ENCODE measurements at regions not wholly inside any gene's neighbourhood (a gene's known extent, or its start where the extent isn't known, plus 50 kb on each side); places are given as distances from the start of the nearest gene placed in this dataset.

GRCh38 chr1:55420929-55421716 lies 206.0 kb upstream of the USP24 start:
- DNase-seq (ENCODE audit: low read depth in 2 of 2) = no peak

- DNase-seq (ENCODE audit: low read depth in 2 of 2) = no peak
Measured at GRCh38 chr1:55420026-55420425, 204.9 kb upstream of the USP24 start.

DNA sequence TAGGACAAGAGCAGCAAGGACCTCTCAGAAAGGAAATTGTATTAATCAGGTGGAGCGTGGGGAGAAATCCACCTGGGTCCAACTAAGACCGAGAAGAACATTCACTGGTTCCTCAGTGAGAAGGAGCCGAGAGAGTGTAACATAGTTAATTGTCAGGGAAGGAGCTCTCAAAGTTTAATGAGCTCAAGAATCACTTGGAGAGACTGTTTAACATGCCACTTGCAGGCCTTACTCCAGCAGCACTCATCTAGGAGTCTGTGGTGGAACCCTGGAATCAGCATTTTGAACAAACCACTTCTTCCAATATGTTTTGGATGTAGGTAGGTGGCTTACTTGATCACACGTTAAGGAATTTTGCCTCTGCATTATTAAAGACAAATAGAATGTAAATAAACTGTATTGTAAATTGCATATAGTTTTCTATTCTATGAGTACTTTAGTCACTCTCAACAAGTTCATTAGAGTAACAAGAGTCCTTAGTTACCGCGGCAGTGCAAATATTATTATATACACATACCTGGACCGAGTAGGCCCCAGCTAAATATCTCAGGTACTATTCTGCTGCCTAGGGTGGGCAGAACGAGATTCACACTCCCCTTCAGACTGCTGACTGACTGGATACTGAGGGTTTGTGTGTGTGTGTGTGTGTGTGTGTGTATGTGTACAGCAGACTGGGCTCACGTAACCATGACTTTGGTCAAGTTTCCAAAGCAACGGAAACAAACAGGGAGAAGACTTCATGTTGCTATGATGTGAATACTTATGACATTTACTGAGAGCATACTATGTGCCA lies 203.2 kb upstream of the USP24 start:
- DNase-seq (ENCODE audit: low read depth in 2 of 2) = no peak

DNA sequence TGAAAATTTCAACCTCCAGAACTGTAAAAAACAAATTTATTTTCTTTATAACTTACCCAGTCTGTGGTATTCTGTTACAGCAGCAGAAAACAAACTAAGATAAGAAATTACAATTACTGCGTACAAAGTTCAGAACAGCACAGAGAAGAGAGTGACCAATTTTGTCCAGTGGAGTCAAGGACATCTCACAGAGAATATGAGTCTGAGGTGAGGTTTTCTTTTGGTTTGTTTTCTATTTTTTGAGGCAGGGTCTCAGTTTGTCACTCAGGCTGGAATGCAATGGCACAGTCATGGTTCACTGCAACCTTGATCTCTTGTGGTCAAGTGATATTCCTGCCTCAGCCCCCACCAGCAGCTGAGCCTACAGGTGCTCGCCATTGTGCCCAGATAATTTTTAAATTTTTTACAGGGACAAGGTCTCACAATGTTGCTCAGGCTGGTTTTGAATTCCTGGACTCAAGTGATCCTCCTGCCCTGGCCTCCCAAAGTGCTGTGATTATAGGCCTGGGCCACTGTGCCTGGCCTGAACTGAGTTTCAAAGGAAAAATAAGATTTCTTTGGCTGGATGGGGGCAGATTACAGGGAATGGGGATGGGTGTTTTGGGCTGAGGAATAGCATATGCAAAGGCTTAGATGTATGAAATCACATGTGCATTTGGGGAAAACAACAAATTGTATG lies 201.1 kb upstream of the USP24 start:
- DNase-seq (ENCODE audit: low read depth in 2 of 2) = no peak

GRCh38 chr1:55413286-55413685 lies 198.1 kb upstream of the USP24 start:
- DNase-seq (ENCODE audit: low read depth in 2 of 2) = no peak

- DNase-seq (ENCODE audit: low read depth in 2 of 2) = no peak
Measured at GRCh38 chr1:55412060-55412459, 196.9 kb upstream of the USP24 start.

DNA sequence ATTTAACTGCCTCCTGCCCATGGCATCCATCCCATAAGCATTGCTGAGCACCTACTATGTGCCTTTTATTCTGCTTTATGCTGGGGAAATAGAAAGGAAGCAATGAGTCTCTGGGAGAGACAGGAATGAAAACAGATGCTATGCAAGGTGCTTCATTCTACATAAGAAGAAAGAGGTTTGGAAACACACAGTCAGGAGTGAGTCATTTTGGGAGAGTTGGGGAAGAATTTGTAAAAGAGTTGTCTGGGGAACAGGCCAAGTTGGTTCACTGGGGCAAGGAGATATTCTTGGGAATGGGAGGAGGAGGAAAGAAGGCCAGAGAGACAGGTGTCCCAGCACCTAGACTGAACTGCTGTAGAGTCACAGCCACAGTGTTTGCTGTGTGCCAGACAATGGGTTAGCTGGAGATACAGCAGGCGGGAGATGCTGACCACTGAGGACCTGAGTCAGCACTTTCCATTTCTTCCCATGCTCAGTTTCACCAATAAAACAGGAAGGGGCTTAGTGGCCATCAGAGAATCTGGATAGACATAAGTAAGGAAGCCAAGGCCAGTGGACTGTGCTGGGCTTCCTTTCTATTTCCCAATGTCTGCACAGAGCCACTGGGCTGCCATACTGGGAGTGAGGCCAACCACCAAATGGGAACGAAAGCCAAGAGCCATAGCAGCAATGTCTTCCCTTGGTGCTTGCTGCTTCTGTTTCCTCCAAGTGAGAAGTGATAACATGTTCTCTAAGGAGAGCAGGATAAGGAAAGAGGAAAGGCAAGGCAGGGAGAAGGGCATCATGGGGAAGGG lies 187.7 kb upstream of the USP24 start:
- no peak for DNase-seq (ENCODE audit: low read depth in 2 of 2)

GRCh38 chr1:55402142-55402541 lies 187.0 kb upstream of the USP24 start:
- no peak for DNase-seq (ENCODE audit: low read depth in 2 of 2)

- DNase-seq (ENCODE audit: low read depth in 2 of 2) = no peak
Measured at GRCh38 chr1:55400508-55400907, 185.3 kb upstream of the USP24 start.

DNA sequence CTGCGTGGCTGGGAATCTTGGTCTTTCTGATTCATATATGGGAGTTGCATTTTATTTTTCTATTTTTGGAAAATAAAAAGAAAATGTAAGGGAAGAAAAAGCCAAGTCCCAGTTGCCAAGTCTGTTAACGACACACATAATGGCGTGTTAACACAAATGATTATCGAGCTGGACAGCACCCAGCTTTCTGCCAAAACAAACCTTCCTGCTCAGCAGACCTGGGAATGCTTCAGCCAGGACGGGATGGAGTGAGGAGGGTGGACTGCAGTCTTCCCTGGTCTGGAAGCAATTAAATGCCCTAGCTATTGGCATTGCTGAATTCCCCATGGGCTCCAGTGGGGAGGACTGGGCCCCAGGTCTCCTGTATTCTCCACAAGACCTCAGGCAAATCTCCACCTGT lies 184.2 kb upstream of the USP24 start:
- no peak for DNase-seq (ENCODE audit: low read depth in 2 of 2)

DNA sequence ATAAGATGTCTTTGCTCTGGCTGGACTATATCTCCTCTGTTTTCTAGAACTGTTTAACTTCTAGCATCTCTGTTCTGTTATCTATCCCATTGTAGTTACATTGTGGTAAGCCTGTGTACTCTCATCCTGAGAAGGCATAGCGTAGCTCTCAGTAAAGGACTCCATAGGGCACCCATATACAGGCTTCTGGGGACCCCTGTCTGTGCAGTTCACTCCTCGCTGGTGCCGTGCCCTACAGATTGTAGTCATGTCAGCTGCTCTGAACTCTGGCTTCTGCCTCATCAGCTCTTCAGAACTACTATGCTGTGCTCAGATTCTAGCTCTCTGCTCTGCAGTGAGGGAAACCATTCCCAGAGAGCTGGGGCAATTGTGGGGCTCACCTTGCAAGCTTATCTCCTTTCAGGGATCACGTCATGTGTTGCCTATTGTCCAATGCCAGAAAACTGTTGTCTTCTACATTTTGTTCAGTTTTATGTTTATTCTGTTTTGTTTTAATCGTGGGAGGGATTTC lies 181.3 kb upstream of the USP24 start:
- DNase-seq (ENCODE audit: low read depth in 2 of 2) = no peak

GRCh38 chr1:55388960-55389359 lies 173.8 kb upstream of the USP24 start:
- DNase-seq (ENCODE audit: low read depth in 2 of 2) = no peak

DNA sequence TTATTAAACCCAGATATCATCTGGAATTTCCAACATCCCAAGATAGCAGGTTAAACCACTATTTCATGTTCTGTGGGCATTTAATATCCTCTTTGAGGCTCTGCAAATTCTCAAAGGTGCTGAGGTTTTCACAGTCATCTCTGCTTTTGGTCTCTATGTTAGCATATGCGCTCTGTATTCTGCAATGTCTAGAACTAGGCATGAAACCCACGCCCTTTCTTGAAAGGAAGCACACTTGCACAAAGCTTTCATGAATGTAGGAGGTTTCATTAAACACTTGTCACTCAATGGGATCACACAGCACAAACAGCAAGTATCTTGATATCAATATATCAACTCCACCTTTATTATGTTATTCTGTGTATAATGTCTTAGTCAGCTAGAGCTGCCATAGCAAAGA lies 172.0 kb upstream of the USP24 start:
- DNase-seq (ENCODE audit: low read depth in 2 of 2) = no peak

GRCh38 chr1:55386456-55386855 lies 171.3 kb upstream of the USP24 start:
- DNase-seq (ENCODE audit: low read depth in 2 of 2) = no peak

DNA sequence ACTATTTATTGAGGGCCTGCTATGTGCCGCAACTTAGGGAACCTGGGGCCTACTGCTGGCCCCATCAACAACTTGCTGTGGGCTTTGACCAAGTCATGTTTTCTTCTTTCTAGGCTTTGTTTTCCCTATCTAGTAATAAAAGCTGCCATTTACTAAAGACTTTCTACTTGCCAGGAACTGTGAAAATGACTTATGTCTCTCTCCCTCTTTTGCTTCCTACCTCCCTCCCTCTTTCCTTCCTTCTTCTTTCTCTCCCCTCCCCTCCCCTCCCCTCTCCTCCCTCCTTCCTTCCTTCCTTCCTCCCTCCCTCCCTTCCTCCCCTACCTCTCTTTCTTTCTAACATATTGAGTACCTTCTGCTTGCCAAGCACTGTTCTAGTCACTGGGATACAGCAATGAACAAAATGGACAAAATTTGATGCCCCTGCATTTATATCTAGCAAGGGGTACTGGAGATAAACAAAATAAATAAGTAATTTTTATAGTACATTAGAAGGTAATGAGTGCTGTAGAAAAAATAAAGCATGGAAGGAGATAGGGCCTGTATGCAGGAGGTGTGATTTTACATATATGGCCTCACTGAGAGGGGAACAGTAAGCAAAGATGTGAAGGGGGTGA lies 170.3 kb upstream of the USP24 start:
- DNase-seq (ENCODE audit: low read depth in 2 of 2) = no peak

DNA sequence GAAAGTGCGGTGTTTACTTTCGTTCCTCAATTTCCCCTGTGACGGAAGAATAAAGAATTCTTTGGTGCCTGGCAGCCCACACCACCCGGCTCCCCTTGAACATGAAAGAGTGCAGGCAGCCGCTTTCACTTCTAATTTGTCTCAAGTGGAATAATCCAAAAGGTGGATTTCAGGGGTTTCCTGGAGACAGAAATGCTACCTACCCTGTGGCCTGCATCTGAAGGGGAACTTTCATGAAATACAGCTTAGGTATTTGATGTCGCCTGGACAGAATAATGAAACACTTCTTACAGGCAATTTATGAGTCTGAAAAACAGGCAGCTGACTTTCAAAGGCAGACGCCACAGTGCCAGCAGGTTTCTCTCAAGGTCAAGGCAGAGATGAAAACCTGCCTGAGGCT lies 169.5 kb upstream of the USP24 start:
- DNase-seq (ENCODE audit: low read depth in 2 of 2) = no peak

GRCh38 chr1:55382806-55383305 lies 167.7 kb upstream of the USP24 start:
- no peak for DNase-seq (ENCODE audit: low read depth in 2 of 2)

GRCh38 chr1:55381983-55382382 lies 166.8 kb upstream of the USP24 start:
- DNase-seq (ENCODE audit: low read depth in 2 of 2) = no peak

DNA sequence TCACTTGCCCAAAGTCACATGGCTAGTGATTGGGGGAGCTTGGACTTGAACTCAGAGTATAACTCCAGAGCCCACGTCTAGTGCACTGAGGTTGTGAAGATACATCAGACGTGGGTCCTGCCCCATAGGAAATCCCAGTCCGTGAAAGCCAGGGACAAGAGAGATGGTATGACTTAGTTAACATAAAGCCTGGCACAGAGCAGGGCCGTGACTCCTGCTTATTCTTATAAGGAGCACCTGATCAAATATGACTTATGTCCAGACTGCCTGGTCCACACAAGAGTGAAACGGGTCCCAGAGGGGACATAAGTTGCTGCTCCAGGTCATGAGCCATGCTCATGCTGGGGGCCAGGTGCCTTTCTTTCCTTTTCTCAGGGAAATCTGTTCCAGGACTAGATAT lies 166.3 kb upstream of the USP24 start:
- no peak for DNase-seq (ENCODE audit: low read depth in 2 of 2)

GRCh38 chr1:55380355-55380970 lies 165.3 kb upstream of the USP24 start:
- DNase-seq (ENCODE audit: low read depth in 2 of 2) = no peak

- no peak for DNase-seq (ENCODE audit: low read depth in 2 of 2)
Measured at GRCh38 chr1:55378582-55378981, 163.4 kb upstream of the USP24 start.
